C4-2B (cell line): ENCODE measurements at regions not wholly inside any gene's neighbourhood (a gene's known extent, or its start where the extent isn't known, plus 50 kb on each side); places are given as distances from the start of the nearest gene placed in this dataset.

Source experiments
- CTCF ChIP-seq: fragments of 450-650 bp; conservative IDR thresholded peaks from 2 replicates; pipeline ENCODE4 v1.5.1; 2017; ENCODE audit warnings: mild to moderate bottlenecking
- ZFX ChIP-seq: fragments of 450-650 bp; IDR thresholded peaks from 2 replicates; pipeline ENCODE4 v1.6.1; 2017

DNA sequence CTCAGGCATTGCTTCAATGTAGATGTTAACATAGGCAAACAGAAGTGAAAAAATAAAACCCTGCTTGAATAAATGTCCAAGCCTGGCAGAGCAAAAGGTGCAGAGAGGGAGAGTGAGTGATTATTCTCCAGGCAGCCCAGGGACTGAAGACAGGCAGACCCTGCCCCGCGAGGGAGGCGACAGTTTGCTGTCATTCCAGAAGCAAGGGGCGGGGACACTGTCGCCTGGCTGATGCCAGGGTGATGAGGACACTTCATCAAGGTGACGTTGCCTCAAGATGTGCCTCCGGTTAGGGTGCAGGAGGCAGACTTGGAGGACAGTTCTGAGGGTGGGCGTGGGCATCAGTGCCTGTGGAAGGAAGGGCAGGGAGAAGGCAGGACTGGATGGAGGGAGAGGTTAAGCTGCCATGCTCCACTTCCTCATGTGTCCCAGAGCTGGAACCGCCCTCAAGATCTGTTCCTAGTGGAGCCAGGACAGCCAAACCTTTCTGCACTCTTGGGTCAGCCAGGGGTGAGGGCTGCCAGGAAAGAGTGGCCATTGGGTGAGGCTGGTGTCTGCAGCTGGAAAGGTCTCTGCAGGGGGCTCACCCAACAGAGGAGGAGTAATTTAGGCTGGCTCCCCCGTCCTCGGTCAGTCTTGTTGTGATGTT, 560.5 kb upstream of the MKI67 start:
- TF ChIP-seq CTCF (no peak), ZFX (no peak)
